Stomach (tissue), 8 donors: ENCODE measurements at regions not wholly inside any gene's neighbourhood (a gene's known extent, or its start where the extent isn't known, plus 50 kb on each side); places are given as distances from the start of the nearest gene placed in this dataset.

Experiments used
- DNase-seq, 2 donors: peaks; one replicate each; pipeline versions ENCODE4 v3.0.0 to v3.0.0-alpha.2; 2013 to 2019
- H3K27ac ChIP-seq, 5 donors: fragments of 200-600 bp in 4 of 5; sonication (generic) in 4 of 5; one replicate each; pipeline ENCODE4 v1.5.1; 2013 to 2019; ENCODE audit warnings: mild to moderate bottlenecking in 1 of 5, moderate library complexity in 1 of 5
- H3K27me3 ChIP-seq, 3 donors: fragments of 200-600 bp; sonication (generic); one replicate each; pipeline ENCODE4 v1.5.1; 2017 to 2019; ENCODE audit warnings: mixed run types in 1 of 3
- H3K36me3 ChIP-seq, 4 donors: fragments of 200-600 bp; sonication (generic); 1 replicate in 3 of 4; 2 replicates in 1 of 4; pipeline ENCODE4 v1.5.1; 2016 to 2019
- H3K4me1 ChIP-seq, 4 donors: fragments of 200-600 bp; sonication (generic); one replicate each; pipeline ENCODE4 v1.5.1; 2016 to 2019
- H3K4me3 ChIP-seq, 4 donors: fragments of 200-600 bp; sonication (generic) in 3 of 4; one replicate each; pipeline ENCODE4 v1.5.1; 2016 to 2019; ENCODE audit warnings: mild to moderate bottlenecking in 1 of 4
- H3K9me3 ChIP-seq, 4 donors: fragments of 200-600 bp; sonication (generic); one replicate each; pipeline ENCODE4 v1.5.1; 2016 to 2019
- EP300 ChIP-seq: sonication (generic); formaldehyde crosslinking; IDR thresholded peaks from one replicate; pipeline ENCODE4 v1.6.1; 2017; ENCODE audit warnings: antibody characterized with exemption
- POLR2A ChIP-seq, 4 donors: fragments of 450-650 bp; IDR thresholded peaks; one replicate each; pipeline ENCODE4 v1.6.1; 2016; ENCODE audit warnings: antibody characterized with exemption in 4 of 4, control low read depth in 2 of 4, mild to moderate bottlenecking in 1 of 4, moderate library complexity in 1 of 4
- POLR2AphosphoS5 ChIP-seq, 3 donors: sonication (generic); formaldehyde crosslinking; IDR thresholded peaks; one replicate each; pipeline ENCODE4 v1.6.1; 2016; ENCODE audit warnings: antibody characterized with exemption in 3 of 3
- WGBS, 5 donors: extraction: QIAGEN DNeasy Blood & Tissue Kit in 3 of 5; methylation state at CpG; one replicate each; pipeline versions ENCODE4 v1.1.5 to v1.1.7; 2013 to 2018; 5-methylcytosine and 5-hydroxymethylcytosine counted together
- intact Hi-C: fragments of 100-400 bp; cut with DNase I; formaldehyde crosslinking; loops from one replicate; pipeline ENCODE4 v1.15.1; 2023; ENCODE audit warnings: low total_unique reads
- TF ChIP-seq, protein P1 (sequence below), 7 experiments: fragments of 450-650 bp in 4 of 7; fragments of 200-600 bp in 3 of 7; sonication (generic) in 3 of 7; IDR thresholded peaks; one replicate each; pipeline ENCODE4 v1.5.1; 2016 to 2019; ENCODE audit warnings: antibody characterized with exemption in 7 of 7, control low read depth in 2 of 7, mild to moderate bottlenecking in 1 of 7
- donor health status: healthy with polysubstance abuse.
- donor health status: Bipolar disorder and iron deficiency.
- donor health status: healthy.

DNA sequence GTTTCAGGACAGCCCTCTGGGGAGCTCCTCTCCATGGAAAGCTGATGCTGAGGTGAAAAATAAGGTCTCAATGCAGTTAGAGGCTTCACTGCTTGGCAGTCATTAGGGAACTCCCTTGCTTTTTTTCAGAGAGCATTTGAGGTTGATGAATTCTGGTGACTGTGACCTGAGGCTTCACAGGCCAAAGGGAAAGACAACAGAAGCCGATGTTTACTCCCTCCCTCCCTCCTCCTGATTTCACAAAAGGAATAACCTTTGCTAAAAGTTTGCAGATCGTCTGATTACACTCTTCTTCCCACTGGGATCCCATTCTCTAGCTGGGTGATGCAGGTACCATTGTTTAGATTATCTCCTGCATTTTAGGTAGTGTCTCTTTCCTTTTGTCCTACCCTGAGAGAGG lies 329.4 kb downstream of the KIF4B start:
- no peak for DNase-seq
- H3K36me3 ChIP-seq, result no peaks in the 10 kb centered on the region

DNA sequence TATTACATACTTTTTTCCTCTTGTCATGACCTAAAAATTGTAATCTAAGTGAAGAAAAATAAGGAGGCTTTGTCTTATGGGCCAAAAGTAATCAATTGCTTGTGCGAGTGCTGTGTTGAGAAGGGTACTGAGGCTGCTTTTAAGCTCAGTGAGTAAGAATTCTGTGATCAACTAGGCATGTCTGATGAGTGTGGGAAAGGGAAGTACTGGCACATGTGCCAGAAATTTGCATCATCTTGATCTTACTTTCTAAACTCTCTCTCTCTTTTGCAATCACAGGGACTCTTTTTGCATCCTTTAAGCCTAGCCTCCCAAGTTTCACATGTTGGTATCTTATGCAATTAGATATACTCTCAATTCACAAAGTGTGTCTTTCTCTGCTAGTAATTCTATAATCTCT lies 329.9 kb downstream of the KIF4B start:
- H3K27me3 ChIP-seq, result no peaks in the 10 kb centered on the region
- no peak overlapping the region for H3K4me3 ChIP-seq
- H3K27ac ChIP-seq, result no peak overlapping the region
- TF ChIP-seq EP300 (no peak), POLR2AphosphoS5 (IDR thresholded peaks at IDR 0.05) (no peak), POLR2A (IDR thresholded peaks at IDR 0.05) (no peak)
- TF ChIP-seq, protein P1, sequence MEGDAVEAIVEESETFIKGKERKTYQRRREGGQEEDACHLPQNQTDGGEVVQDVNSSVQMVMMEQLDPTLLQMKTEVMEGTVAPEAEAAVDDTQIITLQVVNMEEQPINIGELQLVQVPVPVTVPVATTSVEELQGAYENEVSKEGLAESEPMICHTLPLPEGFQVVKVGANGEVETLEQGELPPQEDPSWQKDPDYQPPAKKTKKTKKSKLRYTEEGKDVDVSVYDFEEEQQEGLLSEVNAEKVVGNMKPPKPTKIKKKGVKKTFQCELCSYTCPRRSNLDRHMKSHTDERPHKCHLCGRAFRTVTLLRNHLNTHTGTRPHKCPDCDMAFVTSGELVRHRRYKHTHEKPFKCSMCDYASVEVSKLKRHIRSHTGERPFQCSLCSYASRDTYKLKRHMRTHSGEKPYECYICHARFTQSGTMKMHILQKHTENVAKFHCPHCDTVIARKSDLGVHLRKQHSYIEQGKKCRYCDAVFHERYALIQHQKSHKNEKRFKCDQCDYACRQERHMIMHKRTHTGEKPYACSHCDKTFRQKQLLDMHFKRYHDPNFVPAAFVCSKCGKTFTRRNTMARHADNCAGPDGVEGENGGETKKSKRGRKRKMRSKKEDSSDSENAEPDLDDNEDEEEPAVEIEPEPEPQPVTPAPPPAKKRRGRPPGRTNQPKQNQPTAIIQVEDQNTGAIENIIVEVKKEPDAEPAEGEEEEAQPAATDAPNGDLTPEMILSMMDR (IDR thresholded peaks at IDR 0.05), result no peak
- peaks cover 0 to 4% (median 0%) of the 10 kb centered on the region in 4 donors for H3K9me3 ChIP-seq
- intact Hi-C loops, result no loop called here
- H3K36me3 ChIP-seq, result no peaks in the 10 kb centered on the region
- 68 to 87% (median 77%) methylated on average over 1 of the region's 1 CpG for WGBS, 5 donors
- H3K4me1 ChIP-seq, result no peaks in the 10 kb centered on the region
- DNase-seq, result no peak

More for the DNA sequence above, 329.4 kb downstream of the KIF4B start:
- TF ChIP-seq POLR2A (IDR thresholded peaks at IDR 0.05), result no peak
- H3K9me3 ChIP-seq, result peaks cover 0 to 4% (median 0%) of the 10 kb centered on the region in 4 donors
- no peaks in the 10 kb centered on the region for H3K4me1 ChIP-seq
- H3K27ac ChIP-seq, result no peak overlapping the region
- H3K27me3 ChIP-seq, result no peaks in the 10 kb centered on the region
- WGBS, 5 donors, result 16 to 32% (median 22%) methylated on average over 2 of the region's 2 CpGs
- H3K4me3 ChIP-seq, result no peak overlapping the region
- intact Hi-C loops, result no loop called here

DNA sequence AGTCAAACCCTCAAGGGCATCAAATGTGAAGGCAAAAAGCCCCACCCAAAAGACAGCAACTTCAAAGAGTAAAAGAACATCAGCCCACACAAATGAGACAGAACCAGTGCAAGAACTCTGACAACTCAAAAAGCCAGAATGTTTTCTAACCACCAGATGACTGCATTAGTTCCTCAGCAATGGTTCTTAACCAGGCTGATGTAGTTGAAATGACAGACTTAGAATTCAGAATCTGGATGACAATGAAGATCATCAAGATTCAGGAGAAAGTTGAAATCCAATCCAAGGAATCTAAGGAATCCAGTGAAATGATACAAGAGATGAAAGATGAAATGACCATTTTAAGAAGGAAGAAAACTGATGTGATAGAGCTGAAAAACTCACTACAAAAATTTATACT lies 339.7 kb downstream of the KIF4B start:
- Histone ChIP-seq H3K27ac (no peak overlapping the region), H3K9me3 (peaks cover 0 to 52% (median 28%) of the 10 kb centered on the region in 4 donors), H3K27me3 (no peaks in the 10 kb centered on the region), H3K4me1 (no peaks in the 10 kb centered on the region), H3K4me3 (no peak overlapping the region), H3K36me3 (no peaks in the 10 kb centered on the region)
- intact Hi-C loops, result no loop called here
- no peak for DNase-seq
- TF ChIP-seq POLR2AphosphoS5 (IDR thresholded peaks at IDR 0.05), result no peak
- no peak for TF ChIP-seq EP300
- TF ChIP-seq, protein P1 (IDR thresholded peaks at IDR 0.05), result no peak
- no peak for TF ChIP-seq POLR2A (IDR thresholded peaks at IDR 0.05)

DNA sequence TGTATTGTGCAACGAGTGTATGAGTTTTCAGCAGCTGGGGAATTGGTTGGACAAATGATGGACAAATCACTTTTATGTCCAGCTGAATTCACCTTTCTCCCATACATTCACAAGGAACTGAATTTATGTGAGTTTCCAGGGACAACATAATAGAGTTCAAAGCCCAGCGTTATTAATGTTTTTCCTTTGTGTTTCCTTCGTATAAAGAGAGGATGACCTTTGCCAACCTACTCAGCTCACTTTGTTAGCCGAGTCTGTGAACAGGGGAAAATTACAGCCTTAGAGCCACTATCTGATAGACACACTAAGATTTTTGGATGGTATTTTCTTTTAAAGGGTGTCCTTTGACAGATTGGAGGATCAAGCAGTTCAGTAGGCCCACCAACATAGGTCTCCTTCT lies 352.5 kb downstream of the KIF4B start:
- H3K27ac ChIP-seq, result no peak overlapping the region
- H3K27me3 ChIP-seq, result no peaks in the 10 kb centered on the region
- no peak for DNase-seq
- intact Hi-C loops, result no loop called here
- H3K36me3 ChIP-seq, result no peaks in the 10 kb centered on the region
- 47 to 64% (median 59%) methylated on average over 4 of the region's 4 CpGs for WGBS, 5 donors
- no peaks in the 10 kb centered on the region for H3K4me1 ChIP-seq
- TF ChIP-seq POLR2A (IDR thresholded peaks at IDR 0.05), result no peak
- TF ChIP-seq EP300, result no peak
- TF ChIP-seq, protein P1 (IDR thresholded peaks at IDR 0.05), result no peak
- TF ChIP-seq POLR2AphosphoS5 (IDR thresholded peaks at IDR 0.05), result no peak
- H3K4me3 ChIP-seq, result no peak overlapping the region
- no peaks in the 10 kb centered on the region for H3K9me3 ChIP-seq

DNA sequence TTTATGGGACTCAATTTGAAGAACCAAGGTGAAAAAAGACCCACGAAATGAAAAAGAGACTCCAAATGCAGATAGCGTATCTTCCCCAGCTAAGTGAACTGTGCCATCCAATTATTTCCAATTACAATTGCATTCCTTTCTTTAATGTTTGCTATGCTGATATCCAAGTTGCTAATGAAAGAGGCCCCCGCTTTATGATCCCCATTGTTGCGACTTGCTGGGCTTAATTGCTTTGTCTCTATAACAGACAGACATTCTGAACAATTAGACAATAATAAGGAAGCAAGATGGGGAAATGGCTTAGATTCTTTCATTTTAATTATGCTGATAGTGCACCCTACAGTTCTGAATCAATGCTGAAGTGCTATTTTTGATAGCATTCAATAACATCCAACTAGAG lies 354.3 kb downstream of the KIF4B start:
- Histone ChIP-seq H3K27me3 (no peaks in the 10 kb centered on the region), H3K36me3 (no peaks in the 10 kb centered on the region), H3K4me1 (no peaks in the 10 kb centered on the region), H3K4me3 (no peak overlapping the region), H3K9me3 (peaks cover 0 to 4% (median 0%) of the 10 kb centered on the region in 4 donors), H3K27ac (no peak overlapping the region)
- no peak for DNase-seq
- intact Hi-C loops, result no loop called here
- 82 to 89% (median 88%) methylated on average over 4 of the region's 4 CpGs for WGBS, 5 donors
- no peak for TF ChIP-seq POLR2A (IDR thresholded peaks at IDR 0.05)
- TF ChIP-seq EP300, result no peak
- TF ChIP-seq, protein P1 (IDR thresholded peaks at IDR 0.05), result no peak
- TF ChIP-seq POLR2AphosphoS5 (IDR thresholded peaks at IDR 0.05), result no peak
